NCI-H226 (cell line): ENCODE measurements at regions not wholly inside any gene's neighbourhood (a gene's known extent, or its start where the extent isn't known, plus 50 kb on each side); places are given as distances from the start of the nearest gene placed in this dataset.

Source experiments
- DNase-seq: peaks from one replicate; pipeline ENCODE4 v3.0.0-alpha.2; 2015

GRCh38 chr10:60461688-60462087 is 72.0 kb upstream of the ANK3 start:
- no peak for DNase-seq

- DNase-seq, result no peak
These were observed 70.2 kb upstream of the ANK3 start for GRCh38 chr10:60459701-60460457.

DNA sequence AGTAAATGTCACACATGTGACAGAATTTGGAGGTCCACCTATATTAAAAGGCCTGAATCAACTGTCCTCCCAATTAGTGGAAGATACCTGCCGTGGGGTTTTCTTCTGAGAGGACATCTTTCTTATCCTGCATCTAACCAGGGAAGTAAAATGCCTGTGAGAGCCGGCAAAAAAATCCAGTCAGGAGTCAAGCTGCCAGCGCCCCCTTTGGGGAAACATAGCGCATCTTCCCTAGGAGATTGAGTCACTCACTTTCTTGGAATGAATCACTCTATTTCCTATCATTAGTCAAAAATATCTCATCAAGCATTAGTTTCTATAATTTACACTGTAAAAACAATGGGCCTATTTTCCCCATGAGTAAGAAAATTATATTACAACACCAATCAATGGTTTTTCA is 66.4 kb upstream of the ANK3 start:
- DNase-seq, result no peak

GRCh38 chr10:60454336-60454735 is 64.7 kb upstream of the ANK3 start:
- no peak for DNase-seq

GRCh38 chr10:60453036-60453435 is 63.4 kb upstream of the ANK3 start:
- DNase-seq, result no peak

GRCh38 chr10:60450291-60450690 is 60.6 kb upstream of the ANK3 start:
- no peak for DNase-seq

GRCh38 chr10:60448246-60448645 is 58.6 kb upstream of the ANK3 start:
- DNase-seq, result no peak

DNA sequence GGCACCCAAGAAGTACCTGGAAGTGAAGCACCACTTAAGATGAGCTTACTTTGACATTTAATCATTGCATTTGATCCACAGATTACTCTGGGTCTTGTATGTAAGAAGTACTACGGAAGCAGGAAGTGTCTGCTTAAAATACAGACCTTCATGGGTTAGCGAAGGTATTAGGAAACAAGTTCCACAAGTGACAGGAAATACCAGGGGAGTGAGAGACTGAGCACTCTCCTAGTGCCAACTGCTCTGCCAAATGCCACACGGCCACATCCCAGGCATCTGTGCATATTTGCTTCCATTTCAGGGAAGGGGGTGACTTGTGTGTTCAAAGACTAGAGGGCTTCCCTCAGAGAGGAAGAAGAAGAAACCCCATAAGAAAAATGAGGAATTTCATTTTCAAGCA is 57.2 kb upstream of the ANK3 start:
- no peak for DNase-seq

GRCh38 chr10:60446070-60446833 is 56.6 kb upstream of the ANK3 start:
- DNase-seq, result peak; percentile 40

- DNase-seq, result no peak
These were observed 54.9 kb upstream of the ANK3 start for GRCh38 chr10:60444494-60445064.

DNA sequence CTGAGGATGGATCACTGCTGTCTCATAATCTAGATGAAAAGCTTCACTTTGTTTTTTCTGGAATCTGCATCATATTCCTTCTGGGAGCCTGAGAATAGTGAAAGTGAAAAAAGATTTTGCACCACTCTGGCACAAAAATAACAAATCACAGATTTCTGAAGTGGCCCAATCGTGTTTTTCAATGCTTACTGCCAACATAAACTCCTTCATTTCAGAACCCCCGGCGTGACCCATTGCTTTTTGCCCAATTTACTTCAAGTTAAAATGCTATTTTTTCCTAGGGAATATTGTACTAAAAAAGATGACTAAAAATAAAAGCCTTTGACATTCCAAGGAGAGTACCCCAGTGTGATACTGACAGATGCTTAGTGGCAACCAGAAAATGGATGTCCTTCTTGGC is 53.7 kb upstream of the ANK3 start:
- no peak for DNase-seq

- no peak for DNase-seq
These were observed 51.8 kb upstream of the ANK3 start for GRCh38 chr10:60441515-60441914.

- DNase-seq, result no peak
These were observed 50.0 kb upstream of the ANK3 start for GRCh38 chr10:60439641-60440040.
